NCI-H2081 (cell line): ENCODE measurements at regions not wholly inside any gene's neighbourhood (a gene's known extent, or its start where the extent isn't known, plus 50 kb on each side); places are given as distances from the start of the nearest gene placed in this dataset.

ENCODE experiments used
- DNase-seq, 2 experiments: peaks; one replicate each; lab custom pipeline; 2025; lab: John Stamatoyannopoulos, UW

- peak in 1 of 2 experiments; percentile 40 for DNase-seq
Observed at GRCh38 chr11:116180806-116181600, 591.8 kb downstream of the BUD13 start.

- DNase-seq, result no peak
Observed at GRCh38 chr11:116179401-116179800, 593.4 kb downstream of the BUD13 start.

GRCh38 chr11:116177521-116178210, 595.1 kb downstream of the BUD13 start:
- peak in 1 of 2 experiments; percentile 33 for DNase-seq

- peak in 1 of 2 experiments; percentile 31 for DNase-seq
Observed at GRCh38 chr11:116176484-116177005, 596.2 kb downstream of the BUD13 start.

GRCh38 chr11:116175707-116176106, 597.1 kb downstream of the BUD13 start:
- no peak for DNase-seq

GRCh38 chr11:116173941-116174911, 598.6 kb downstream of the BUD13 start:
- DNase-seq, result no peak

- DNase-seq, result no peak
Observed at GRCh38 chr11:116173506-116173905, 599.3 kb downstream of the BUD13 start.

- DNase-seq, result peak; percentile 36 to 67
Observed at GRCh38 chr11:116172851-116173250, 599.9 kb downstream of the BUD13 start.

GRCh38 chr11:116172156-116172555, 600.6 kb downstream of the BUD13 start:
- DNase-seq, result no peak

GRCh38 chr11:116171271-116172140, 601.3 kb downstream of the BUD13 start:
- no peak for DNase-seq

GRCh38 chr11:116170526-116171120, 602.2 kb downstream of the BUD13 start:
- peak; percentile 12 to 62 for DNase-seq

- DNase-seq, result no peak
Observed at GRCh38 chr11:116169776-116170175, 603.0 kb downstream of the BUD13 start.

GRCh38 chr11:116168459-116168787, 604.4 kb downstream of the BUD13 start:
- no peak for DNase-seq

GRCh38 chr11:116167706-116168458, 604.9 kb downstream of the BUD13 start:
- no peak for DNase-seq

GRCh38 chr11:116166573-116167465, 606.0 kb downstream of the BUD13 start:
- peak in 1 of 2 experiments; percentile 25 for DNase-seq

- no peak for DNase-seq
Observed at GRCh38 chr11:116164843-116165242, 607.9 kb downstream of the BUD13 start.

- DNase-seq, result peak; percentile 95 to 97
Observed at GRCh38 chr11:116162886-116163230, 609.9 kb downstream of the BUD13 start.

- DNase-seq, result peak; percentile 61 to 80
Observed at GRCh38 chr11:116162086-116162885, 610.5 kb downstream of the BUD13 start.
